HepG2 (cell line): ENCODE measurements at regions not wholly inside any gene's neighbourhood (a gene's known extent, or its start where the extent isn't known, plus 50 kb on each side); places are given as distances from the start of the nearest gene placed in this dataset.

Experiments
- ATAC-seq: fragments of 200-7000 bp; cut with Tn5 transposase; 3 replicates; pipeline ENCODE4 v1.9.1; 2020; ENCODE audit warnings: mild to moderate bottlenecking, moderate library complexity
- BruUV-seq: library from RNA; stranded (reverse); fragments of 400-500 nt; replicated peaks from 2 replicates; lab custom pipeline; 2021; lab: Mats Ljungman, UMichigan
- CTCF ChIA-PET: fragments of 300-600 bp; formaldehyde crosslinking; extraction: SDS; loops from one replicate; lab custom pipeline; 2021; ENCODE audit warnings: low total read pairs, inconsistent platforms, low intra/inter-chr PET ratio; lab: Yijun Ruan, JAX
- POLR2A ChIA-PET: fragments of 350-600 bp; sonication (Branson Sonifier 250); formaldehyde crosslinking; loops from one replicate; lab custom pipeline; 2020; ENCODE audit warnings: antibody characterized with exemption, inconsistent platforms; lab: Yijun Ruan, JAX
- DNase-seq: peaks from one replicate; pipeline ENCODE4 v3.0.0-alpha.2; 2015; ENCODE audit warnings: low spot score
- FAIRE-seq: peaks from 3 replicates; lab custom pipeline; 2011; peaks lifted over from hg19 to GRCh38; lab: Jason Lieb, UNC
- H2AFZ ChIP-seq: one replicate; pipeline ENCODE4 v1.6.1; 2011; ENCODE audit warnings: low read length, inconsistent platforms
- H3K27ac ChIP-seq: fragments of 300-600 bp; 3 replicates; pipeline ENCODE4 v1.8.0; 2011; ENCODE audit warnings: mixed run types, mild to moderate bottlenecking, mixed read lengths, low read length, inconsistent platforms; ENCODE audit not compliant: insufficient read depth; ENCODE audit errors: extremely low read length
- H3K27me3 ChIP-seq, 2 experiments: fragments of 200-600 bp in 1 of 2; 2 replicates in 1 of 2; 3 replicates in 1 of 2; pipeline versions ENCODE4 v1.6.0 to v1.8.0; 2011; ENCODE audit warnings: low read length in 2 of 2, mild to moderate bottlenecking in 2 of 2, moderate library complexity in 2 of 2, inconsistent platforms in 1 of 2; ENCODE audit not compliant: insufficient read depth in 2 of 2, control insufficient read depth in 1 of 2
- H3K36me3 ChIP-seq, 2 experiments: fragments of 200-600 bp in 1 of 2; replicated peaks in 1 of 2; 2 replicates in 1 of 2; 3 replicates in 1 of 2; pipeline versions ENCODE4 v1.5.1 to v1.8.0; 2011; ENCODE audit warnings: low read length in 2 of 2, inconsistent platforms in 1 of 2; ENCODE audit not compliant: insufficient read depth in 2 of 2, control insufficient read depth in 1 of 2
- H3K4me1 ChIP-seq: 2 replicates; pipeline ENCODE4 v1.5.1; 2012; ENCODE audit warnings: low read length, inconsistent platforms; ENCODE audit not compliant: insufficient read depth
- H3K4me2 ChIP-seq: 2 replicates; pipeline ENCODE4 v1.6.0; 2011; ENCODE audit warnings: low read depth, low read length, inconsistent platforms
- H3K4me3 ChIP-seq, 3 experiments: fragments of 200-600 bp in 1 of 3; sonication (generic), shearing (Covaris generic) in 1 of 3; replicated peaks in 1 of 3; 2 replicates each; pipeline ENCODE4 v1.5.1; 2011 to 2016; ENCODE audit warnings: low read length in 3 of 3, inconsistent platforms in 2 of 3, low read depth in 2 of 3, mild to moderate bottlenecking in 2 of 3, control low read depth in 1 of 3, mixed read lengths in 1 of 3; ENCODE audit not compliant: insufficient read depth in 1 of 3
- H3K79me2 ChIP-seq: one replicate; pipeline ENCODE4 v1.6.1; 2011; ENCODE audit warnings: low read length, inconsistent platforms; ENCODE audit not compliant: insufficient read depth
- H3K9ac ChIP-seq: 2 replicates; pipeline ENCODE4 v1.6.0; 2011; ENCODE audit warnings: mild to moderate bottlenecking, low read depth, low read length, inconsistent platforms; ENCODE audit not compliant: insufficient read depth
- H3K9me3 ChIP-seq: 2 replicates; pipeline ENCODE4 v1.5.1; 2012; ENCODE audit warnings: mild to moderate bottlenecking, low read length
- H4K20me1 ChIP-seq: 2 replicates; pipeline ENCODE4 v1.6.0; 2011; ENCODE audit warnings: inconsistent platforms, mild to moderate bottlenecking, low read length, moderate library complexity; ENCODE audit not compliant: insufficient read depth
- FOXA1 ChIP-seq, 2 experiments: fragments of 450-650 bp in 1 of 2; sonication (generic) in 1 of 2; formaldehyde crosslinking in 1 of 2; IDR thresholded peaks; 2 replicates each; pipeline versions ENCODE4 v1.4.0 to v1.6.1; 2016 to 2020; ENCODE audit warnings: missing genetic modification reagents in 1 of 2
- FOXM1 ChIP-seq: sonication (generic); formaldehyde crosslinking; IDR thresholded peaks from 2 replicates; pipeline ENCODE4 v1.5.0; 2020; ENCODE audit warnings: missing genetic modification reagents
- NR1H2 ChIP-seq: sonication (generic); formaldehyde crosslinking; IDR thresholded peaks from 2 replicates; pipeline ENCODE4 v1.8.1; 2022; ENCODE audit warnings: low read depth, missing genetic modification reagents, borderline replicate concordance
- ZNF816 ChIP-seq: sonication (generic); formaldehyde crosslinking; IDR thresholded peaks from 2 replicates; pipeline ENCODE4 v1.8.0; 2022; ENCODE audit warnings: missing genetic modification reagents, mild to moderate bottlenecking, borderline replicate concordance
- WGBS: methylation state at CpG from one replicate; pipeline ENCODE4 v1.1.6; 2017; ENCODE audit warnings: low lambda C conversion rate; 5-methylcytosine and 5-hydroxymethylcytosine counted together
- in situ Hi-C: cut with HindIII; loops from 2 replicates; pipeline ENCODE4 v1.10.0; 2017; ENCODE audit warnings: low pct_unique_long_range_greater_than_20kb; ENCODE audit not compliant: extremely low pct_ligation_motif_present
- intact Hi-C: fragments of 100-400 bp; cut with micrococcal nuclease; formaldehyde crosslinking; loops from one replicate; pipeline ENCODE4 v1.10.0; 2022; ENCODE audit not compliant: unreplicated experiment
- TF ChIP-seq, protein P1 (sequence below): sonication (generic); formaldehyde crosslinking; IDR thresholded peaks from 2 replicates; pipeline ENCODE4 v1.4.0; 2020; ENCODE audit warnings: missing genetic modification reagents
- TF ChIP-seq, protein P2 (sequence below): sonication (generic); formaldehyde crosslinking; IDR thresholded peaks from 2 replicates; pipeline ENCODE4 v1.5.1; 2020; ENCODE audit warnings: mild to moderate bottlenecking, missing genetic modification reagents, borderline replicate concordance
- TF ChIP-seq, protein P3 (sequence below): sonication (generic); formaldehyde crosslinking; IDR thresholded peaks from 2 replicates; pipeline ENCODE4 v1.5.0; 2020; ENCODE audit warnings: missing genetic modification reagents, mild to moderate bottlenecking, borderline replicate concordance
- TF ChIP-seq, protein P4 (sequence below): sonication (generic); formaldehyde crosslinking; IDR thresholded peaks from 2 replicates; pipeline ENCODE4 v1.4.0; 2020; ENCODE audit warnings: mild to moderate bottlenecking, missing genetic modification reagents

DNA sequence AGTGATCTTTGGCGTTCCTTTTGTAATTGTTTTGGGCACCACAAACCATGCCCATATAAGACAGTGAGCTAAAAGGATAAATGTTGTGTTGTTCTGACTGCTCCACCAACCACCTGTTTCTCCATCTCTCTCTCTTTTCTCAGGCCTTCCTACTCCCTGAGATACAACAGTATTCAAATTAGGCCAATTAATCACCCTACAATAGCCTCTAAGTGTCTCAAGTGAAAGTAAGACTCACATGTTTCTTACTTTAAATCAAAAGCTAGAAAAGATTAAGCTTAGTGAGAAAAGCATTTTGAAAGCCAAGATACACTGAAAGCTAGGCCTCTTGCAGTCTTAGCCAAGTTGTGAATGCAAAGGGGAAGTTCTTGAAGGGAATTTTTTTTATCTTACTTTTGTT, 268.8 kb upstream of the NREP start (continued):
- TF ChIP-seq, protein P1, sequence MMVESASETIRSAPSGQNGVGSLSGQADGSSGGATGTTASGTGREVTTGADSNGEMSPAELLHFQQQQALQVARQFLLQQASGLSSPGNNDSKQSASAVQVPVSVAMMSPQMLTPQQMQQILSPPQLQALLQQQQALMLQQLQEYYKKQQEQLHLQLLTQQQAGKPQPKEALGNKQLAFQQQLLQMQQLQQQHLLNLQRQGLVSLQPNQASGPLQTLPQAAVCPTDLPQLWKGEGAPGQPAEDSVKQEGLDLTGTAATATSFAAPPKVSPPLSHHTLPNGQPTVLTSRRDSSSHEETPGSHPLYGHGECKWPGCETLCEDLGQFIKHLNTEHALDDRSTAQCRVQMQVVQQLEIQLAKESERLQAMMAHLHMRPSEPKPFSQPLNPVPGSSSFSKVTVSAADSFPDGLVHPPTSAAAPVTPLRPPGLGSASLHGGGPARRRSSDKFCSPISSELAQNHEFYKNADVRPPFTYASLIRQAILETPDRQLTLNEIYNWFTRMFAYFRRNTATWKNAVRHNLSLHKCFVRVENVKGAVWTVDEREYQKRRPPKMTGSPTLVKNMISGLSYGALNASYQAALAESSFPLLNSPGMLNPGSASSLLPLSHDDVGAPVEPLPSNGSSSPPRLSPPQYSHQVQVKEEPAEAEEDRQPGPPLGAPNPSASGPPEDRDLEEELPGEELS = no peak
- no peak for TF ChIP-seq ZNF816 (CRISPR knock-in tag)
- TF ChIP-seq FOXM1 (CRISPR knock-in tag) = no peak
- TF ChIP-seq, protein P2, sequence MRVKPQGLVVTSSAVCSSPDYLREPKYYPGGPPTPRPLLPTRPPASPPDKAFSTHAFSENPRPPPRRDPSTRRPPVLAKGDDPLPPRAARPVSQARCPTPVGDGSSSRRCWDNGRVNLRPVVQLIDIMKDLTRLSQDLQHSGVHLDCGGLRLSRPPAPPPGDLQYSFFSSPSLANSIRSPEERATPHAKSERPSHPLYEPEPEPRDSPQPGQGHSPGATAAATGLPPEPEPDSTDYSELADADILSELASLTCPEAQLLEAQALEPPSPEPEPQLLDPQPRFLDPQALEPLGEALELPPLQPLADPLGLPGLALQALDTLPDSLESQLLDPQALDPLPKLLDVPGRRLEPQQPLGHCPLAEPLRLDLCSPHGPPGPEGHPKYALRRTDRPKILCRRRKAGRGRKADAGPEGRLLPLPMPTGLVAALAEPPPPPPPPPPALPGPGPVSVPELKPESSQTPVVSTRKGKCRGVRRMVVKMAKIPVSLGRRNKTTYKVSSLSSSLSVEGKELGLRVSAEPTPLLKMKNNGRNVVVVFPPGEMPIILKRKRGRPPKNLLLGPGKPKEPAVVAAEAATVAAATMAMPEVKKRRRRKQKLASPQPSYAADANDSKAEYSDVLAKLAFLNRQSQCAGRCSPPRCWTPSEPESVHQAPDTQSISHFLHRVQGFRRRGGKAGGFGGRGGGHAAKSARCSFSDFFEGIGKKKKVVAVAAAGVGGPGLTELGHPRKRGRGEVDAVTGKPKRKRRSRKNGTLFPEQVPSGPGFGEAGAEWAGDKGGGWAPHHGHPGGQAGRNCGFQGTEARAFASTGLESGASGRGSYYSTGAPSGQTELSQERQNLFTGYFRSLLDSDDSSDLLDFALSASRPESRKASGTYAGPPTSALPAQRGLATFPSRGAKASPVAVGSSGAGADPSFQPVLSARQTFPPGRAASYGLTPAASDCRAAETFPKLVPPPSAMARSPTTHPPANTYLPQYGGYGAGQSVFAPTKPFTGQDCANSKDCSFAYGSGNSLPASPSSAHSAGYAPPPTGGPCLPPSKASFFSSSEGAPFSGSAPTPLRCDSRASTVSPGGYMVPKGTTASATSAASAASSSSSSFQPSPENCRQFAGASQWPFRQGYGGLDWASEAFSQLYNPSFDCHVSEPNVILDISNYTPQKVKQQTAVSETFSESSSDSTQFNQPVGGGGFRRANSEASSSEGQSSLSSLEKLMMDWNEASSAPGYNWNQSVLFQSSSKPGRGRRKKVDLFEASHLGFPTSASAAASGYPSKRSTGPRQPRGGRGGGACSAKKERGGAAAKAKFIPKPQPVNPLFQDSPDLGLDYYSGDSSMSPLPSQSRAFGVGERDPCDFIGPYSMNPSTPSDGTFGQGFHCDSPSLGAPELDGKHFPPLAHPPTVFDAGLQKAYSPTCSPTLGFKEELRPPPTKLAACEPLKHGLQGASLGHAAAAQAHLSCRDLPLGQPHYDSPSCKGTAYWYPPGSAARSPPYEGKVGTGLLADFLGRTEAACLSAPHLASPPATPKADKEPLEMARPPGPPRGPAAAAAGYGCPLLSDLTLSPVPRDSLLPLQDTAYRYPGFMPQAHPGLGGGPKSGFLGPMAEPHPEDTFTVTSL (CRISPR knock-in tag) = no peak

DNA sequence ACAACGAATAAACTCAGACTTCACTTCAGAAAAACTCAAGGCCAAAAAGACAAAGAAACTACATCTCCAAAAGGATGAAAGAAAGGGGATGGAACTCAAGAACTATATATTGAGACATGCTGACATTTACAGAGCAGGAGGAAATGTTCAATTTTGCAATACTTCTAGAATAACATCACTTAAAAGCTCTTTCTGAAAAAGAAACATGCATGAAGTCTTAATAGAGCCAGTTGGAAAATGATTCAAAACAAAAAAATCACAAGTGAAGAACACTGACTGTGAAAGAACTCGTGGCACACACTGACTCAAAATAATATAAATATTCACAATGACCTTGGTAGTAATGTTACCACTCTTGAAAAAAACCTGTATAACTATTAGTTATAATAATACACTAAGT, 267.8 kb upstream of the NREP start:
- FAIRE-seq = no peak
- 0% methylated on average over 2 of the region's 2 CpGs for WGBS
- POLR2A ChIA-PET = no interaction called here
- TF ChIP-seq FOXA1 (IDR thresholded peaks at IDR 0.05) (no peak), FOXA1 (CRISPR knock-in tag; IDR thresholded peaks at IDR 0.05) (no peak), NR1H2 (CRISPR knock-in tag) (no peak)
- TF ChIP-seq, protein P3, sequence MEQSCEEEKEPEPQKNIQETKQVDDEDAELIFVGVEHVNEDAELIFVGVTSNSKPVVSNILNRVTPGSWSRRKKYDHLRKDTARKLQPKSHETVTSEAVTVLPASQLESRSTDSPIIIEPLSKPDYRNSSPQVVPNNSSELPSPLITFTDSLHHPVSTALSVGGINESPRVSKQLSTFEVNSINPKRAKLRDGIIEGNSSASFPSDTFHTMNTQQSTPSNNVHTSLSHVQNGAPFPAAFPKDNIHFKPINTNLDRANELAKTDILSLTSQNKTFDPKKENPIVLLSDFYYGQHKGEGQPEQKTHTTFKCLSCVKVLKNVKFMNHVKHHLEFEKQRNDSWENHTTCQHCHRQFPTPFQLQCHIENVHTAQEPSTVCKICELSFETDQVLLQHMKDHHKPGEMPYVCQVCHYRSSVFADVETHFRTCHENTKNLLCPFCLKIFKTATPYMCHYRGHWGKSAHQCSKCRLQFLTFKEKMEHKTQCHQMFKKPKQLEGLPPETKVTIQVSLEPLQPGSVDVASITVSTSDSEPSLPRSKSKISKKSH = no peak
- TF ChIP-seq, protein P4, sequence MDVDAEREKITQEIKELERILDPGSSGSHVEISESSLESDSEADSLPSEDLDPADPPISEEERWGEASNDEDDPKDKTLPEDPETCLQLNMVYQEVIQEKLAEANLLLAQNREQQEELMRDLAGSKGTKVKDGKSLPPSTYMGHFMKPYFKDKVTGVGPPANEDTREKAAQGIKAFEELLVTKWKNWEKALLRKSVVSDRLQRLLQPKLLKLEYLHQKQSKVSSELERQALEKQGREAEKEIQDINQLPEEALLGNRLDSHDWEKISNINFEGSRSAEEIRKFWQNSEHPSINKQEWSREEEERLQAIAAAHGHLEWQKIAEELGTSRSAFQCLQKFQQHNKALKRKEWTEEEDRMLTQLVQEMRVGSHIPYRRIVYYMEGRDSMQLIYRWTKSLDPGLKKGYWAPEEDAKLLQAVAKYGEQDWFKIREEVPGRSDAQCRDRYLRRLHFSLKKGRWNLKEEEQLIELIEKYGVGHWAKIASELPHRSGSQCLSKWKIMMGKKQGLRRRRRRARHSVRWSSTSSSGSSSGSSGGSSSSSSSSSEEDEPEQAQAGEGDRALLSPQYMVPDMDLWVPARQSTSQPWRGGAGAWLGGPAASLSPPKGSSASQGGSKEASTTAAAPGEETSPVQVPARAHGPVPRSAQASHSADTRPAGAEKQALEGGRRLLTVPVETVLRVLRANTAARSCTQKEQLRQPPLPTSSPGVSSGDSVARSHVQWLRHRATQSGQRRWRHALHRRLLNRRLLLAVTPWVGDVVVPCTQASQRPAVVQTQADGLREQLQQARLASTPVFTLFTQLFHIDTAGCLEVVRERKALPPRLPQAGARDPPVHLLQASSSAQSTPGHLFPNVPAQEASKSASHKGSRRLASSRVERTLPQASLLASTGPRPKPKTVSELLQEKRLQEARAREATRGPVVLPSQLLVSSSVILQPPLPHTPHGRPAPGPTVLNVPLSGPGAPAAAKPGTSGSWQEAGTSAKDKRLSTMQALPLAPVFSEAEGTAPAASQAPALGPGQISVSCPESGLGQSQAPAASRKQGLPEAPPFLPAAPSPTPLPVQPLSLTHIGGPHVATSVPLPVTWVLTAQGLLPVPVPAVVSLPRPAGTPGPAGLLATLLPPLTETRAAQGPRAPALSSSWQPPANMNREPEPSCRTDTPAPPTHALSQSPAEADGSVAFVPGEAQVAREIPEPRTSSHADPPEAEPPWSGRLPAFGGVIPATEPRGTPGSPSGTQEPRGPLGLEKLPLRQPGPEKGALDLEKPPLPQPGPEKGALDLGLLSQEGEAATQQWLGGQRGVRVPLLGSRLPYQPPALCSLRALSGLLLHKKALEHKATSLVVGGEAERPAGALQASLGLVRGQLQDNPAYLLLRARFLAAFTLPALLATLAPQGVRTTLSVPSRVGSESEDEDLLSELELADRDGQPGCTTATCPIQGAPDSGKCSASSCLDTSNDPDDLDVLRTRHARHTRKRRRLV (CRISPR knock-in tag) = no peak

More for the DNA sequence above, 267.8 kb upstream of the NREP start:
- Histone ChIP-seq H4K20me1 (no peaks in the 10 kb centered on the region), H3K9ac (no peak overlapping the region), H3K4me3 (no peak overlapping the region), H3K9me3 (no peaks in the 10 kb centered on the region), H2AFZ (no peak overlapping the region), H3K79me2 (no peaks in the 10 kb centered on the region), H3K27ac (no peak overlapping the region), H3K4me1 (no peaks in the 10 kb centered on the region), H3K36me3 (no peaks in the 10 kb centered on the region), H3K4me2 (no peak overlapping the region), H3K27me3 (no peaks in the 10 kb centered on the region)
- DNase-seq = no peak
- BruUV-seq = no TSS peak
- in situ Hi-C loops (no loop called here), intact Hi-C loops (no loop called here)
- no peak for ATAC-seq
- CTCF ChIA-PET = no interaction called here
